Stomach (tissue), 4 donors: ENCODE measurements at regions not wholly inside any gene's neighbourhood (a gene's known extent, or its start where the extent isn't known, plus 50 kb on each side); places are given as distances from the start of the nearest gene placed in this dataset.

ENCODE experiments used
- EP300 ChIP-seq: sonication (generic); formaldehyde crosslinking; IDR thresholded peaks from one replicate; pipeline ENCODE4 v1.6.1; 2017; ENCODE audit warnings: antibody characterized with exemption
- TF ChIP-seq, protein P1 (sequence below), 7 experiments: fragments of 450-650 bp in 4 of 7; fragments of 200-600 bp in 3 of 7; sonication (generic) in 3 of 7; IDR thresholded peaks; one replicate each; pipeline ENCODE4 v1.5.1; 2016 to 2019; ENCODE audit warnings: antibody characterized with exemption in 7 of 7, control low read depth in 2 of 7, mild to moderate bottlenecking in 1 of 7

DNA sequence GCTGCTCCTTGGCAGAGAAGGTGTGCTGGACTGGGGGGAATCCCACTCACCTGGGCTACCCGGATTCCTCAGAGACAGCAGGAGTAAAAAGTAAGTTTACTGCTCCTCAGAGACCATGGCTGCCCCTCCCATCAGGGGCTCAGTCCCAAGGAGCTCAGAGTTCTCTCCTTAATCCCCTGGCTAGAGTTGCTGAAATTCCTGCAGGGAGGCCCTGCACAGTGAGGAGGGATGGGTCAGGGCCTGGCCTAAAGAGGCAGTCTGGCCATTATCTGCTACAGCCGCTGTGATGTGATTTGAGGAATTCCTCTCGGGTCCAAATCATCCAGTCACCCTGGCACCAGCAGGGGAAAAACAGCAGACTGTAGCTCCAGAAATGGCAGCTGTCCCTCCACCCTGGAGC, 502.5 kb downstream of the PCDH17 start:
- TF ChIP-seq, protein P1, sequence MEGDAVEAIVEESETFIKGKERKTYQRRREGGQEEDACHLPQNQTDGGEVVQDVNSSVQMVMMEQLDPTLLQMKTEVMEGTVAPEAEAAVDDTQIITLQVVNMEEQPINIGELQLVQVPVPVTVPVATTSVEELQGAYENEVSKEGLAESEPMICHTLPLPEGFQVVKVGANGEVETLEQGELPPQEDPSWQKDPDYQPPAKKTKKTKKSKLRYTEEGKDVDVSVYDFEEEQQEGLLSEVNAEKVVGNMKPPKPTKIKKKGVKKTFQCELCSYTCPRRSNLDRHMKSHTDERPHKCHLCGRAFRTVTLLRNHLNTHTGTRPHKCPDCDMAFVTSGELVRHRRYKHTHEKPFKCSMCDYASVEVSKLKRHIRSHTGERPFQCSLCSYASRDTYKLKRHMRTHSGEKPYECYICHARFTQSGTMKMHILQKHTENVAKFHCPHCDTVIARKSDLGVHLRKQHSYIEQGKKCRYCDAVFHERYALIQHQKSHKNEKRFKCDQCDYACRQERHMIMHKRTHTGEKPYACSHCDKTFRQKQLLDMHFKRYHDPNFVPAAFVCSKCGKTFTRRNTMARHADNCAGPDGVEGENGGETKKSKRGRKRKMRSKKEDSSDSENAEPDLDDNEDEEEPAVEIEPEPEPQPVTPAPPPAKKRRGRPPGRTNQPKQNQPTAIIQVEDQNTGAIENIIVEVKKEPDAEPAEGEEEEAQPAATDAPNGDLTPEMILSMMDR (IDR thresholded peaks at IDR 0.05): no peak
- TF ChIP-seq EP300: no peak
